Mammary epithelial cell (primary cell): ENCODE measurements at regions not wholly inside any gene's neighbourhood (a gene's known extent, or its start where the extent isn't known, plus 50 kb on each side); places are given as distances from the start of the nearest gene placed in this dataset.

Source experiments
- EZH2 ChIP-seq: IDR thresholded peaks from 2 replicates; pipeline ENCODE4 v1.6.1; 2012; ENCODE audit warnings: low read length, inconsistent platforms, borderline replicate concordance
- TF ChIP-seq, protein P1 (sequence below), 2 donors: IDR thresholded peaks in 1 of 2; conservative IDR thresholded peaks in 1 of 2; 2 replicates each; pipeline ENCODE4 v1.5.1; 2011 to 2012; ENCODE audit warnings: inconsistent platforms in 2 of 2, low read length in 2 of 2, mild to moderate bottlenecking in 2 of 2, control low read depth in 1 of 2, low read depth in 1 of 2; ENCODE audit not compliant: insufficient read depth in 1 of 2; ENCODE audit errors: extremely low read depth in 1 of 2

DNA sequence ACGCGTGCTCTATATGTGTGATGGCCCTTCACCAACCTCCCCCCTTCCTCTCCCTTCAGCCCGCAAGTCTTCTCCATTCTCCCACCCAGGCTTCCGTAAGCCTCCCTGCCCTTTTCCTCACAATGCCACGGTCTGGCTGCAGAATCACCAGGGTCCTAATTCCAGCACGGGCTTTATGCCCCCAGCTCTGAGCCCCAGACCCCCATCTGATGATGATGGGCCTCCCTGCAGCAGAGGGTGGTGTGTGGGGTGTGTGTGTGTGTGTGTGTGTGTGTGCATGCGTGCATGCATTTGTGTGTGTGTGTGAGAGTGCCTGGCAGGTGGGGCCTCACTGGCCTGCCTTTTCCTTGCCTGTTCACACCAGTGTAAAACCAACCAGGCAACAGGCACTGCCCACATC lies 109.9 kb downstream of the OAT start:
- TF ChIP-seq, protein P1, sequence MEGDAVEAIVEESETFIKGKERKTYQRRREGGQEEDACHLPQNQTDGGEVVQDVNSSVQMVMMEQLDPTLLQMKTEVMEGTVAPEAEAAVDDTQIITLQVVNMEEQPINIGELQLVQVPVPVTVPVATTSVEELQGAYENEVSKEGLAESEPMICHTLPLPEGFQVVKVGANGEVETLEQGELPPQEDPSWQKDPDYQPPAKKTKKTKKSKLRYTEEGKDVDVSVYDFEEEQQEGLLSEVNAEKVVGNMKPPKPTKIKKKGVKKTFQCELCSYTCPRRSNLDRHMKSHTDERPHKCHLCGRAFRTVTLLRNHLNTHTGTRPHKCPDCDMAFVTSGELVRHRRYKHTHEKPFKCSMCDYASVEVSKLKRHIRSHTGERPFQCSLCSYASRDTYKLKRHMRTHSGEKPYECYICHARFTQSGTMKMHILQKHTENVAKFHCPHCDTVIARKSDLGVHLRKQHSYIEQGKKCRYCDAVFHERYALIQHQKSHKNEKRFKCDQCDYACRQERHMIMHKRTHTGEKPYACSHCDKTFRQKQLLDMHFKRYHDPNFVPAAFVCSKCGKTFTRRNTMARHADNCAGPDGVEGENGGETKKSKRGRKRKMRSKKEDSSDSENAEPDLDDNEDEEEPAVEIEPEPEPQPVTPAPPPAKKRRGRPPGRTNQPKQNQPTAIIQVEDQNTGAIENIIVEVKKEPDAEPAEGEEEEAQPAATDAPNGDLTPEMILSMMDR (conservative IDR thresholded peaks at IDR 0.05 in 1 of 2, IDR thresholded peaks at IDR 0.05 in 1 of 2; ENCODE audit: extremely low read depth in 1 of 2, insufficient read depth in 1 of 2, low read depth in 1 of 2, low read length in 2 of 2), result no peak
- no peak for TF ChIP-seq EZH2
